B cell (primary cell): ENCODE measurements at regions not wholly inside any gene's neighbourhood (a gene's known extent, or its start where the extent isn't known, plus 50 kb on each side); places are given as distances from the start of the nearest gene placed in this dataset.

Experiments used
- ATAC-seq: fragments of 200-7000 bp; cut with Tn5 transposase; one replicate; pipeline ENCODE4 v1.10.0; 2021; ENCODE audit warnings: low read depth, mild to moderate bottlenecking, moderate number of reproducible peaks, moderate library complexity
- CTCF ChIA-PET: fragments of 350-600 bp; sonication (Branson Sonifier 250); formaldehyde crosslinking; loops from one replicate; lab custom pipeline; 2021; ENCODE audit warnings: antibody characterized with exemption, inconsistent platforms; lab: Charles Lee
- POLR2A ChIA-PET: fragments of 350-600 bp; sonication (Branson Sonifier 250); formaldehyde crosslinking; loops from one replicate; lab custom pipeline; 2021; ENCODE audit warnings: antibody characterized with exemption; lab: Charles Lee
- DNase-seq: peaks from one replicate; pipeline ENCODE4 v3.0.0; 2013
- H2AFZ ChIP-seq: 2 replicates; pipeline ENCODE4 v1.6.1; 2012; ENCODE audit warnings: mild to moderate bottlenecking, low read depth, low read length; ENCODE audit not compliant: insufficient read depth, poor library complexity, severe bottlenecking
- H3K27ac ChIP-seq, 2 donors: 1 replicate in 1 of 2; 2 replicates in 1 of 2; pipeline ENCODE4 v1.5.1; 2012 to 2013; ENCODE audit warnings: low read length in 2 of 2, mild to moderate bottlenecking in 2 of 2, moderate library complexity in 1 of 2
- H3K27me3 ChIP-seq, 4 experiments: fragments of 200-600 bp in 1 of 4; sonication (generic) in 1 of 4; replicated peaks in 1 of 4; 1 replicate in 2 of 4; 2 replicates in 2 of 4; pipeline versions ENCODE4 v1.6.1 to v1.7.0; 2013 to 2016; ENCODE audit warnings: low read length in 3 of 4, mild to moderate bottlenecking in 2 of 4, mixed read lengths in 1 of 4, moderate library complexity in 1 of 4; ENCODE audit not compliant: insufficient read depth in 4 of 4, control insufficient read depth in 3 of 4; ENCODE audit errors: control extremely low read depth in 1 of 4
- H3K36me3 ChIP-seq, 2 experiments: replicated peaks in 1 of 2; 1 replicate in 1 of 2; 2 replicates in 1 of 2; pipeline versions ENCODE4 v1.6.1 to v1.7.1; 2013; ENCODE audit warnings: low read length in 1 of 2; ENCODE audit not compliant: insufficient read depth in 2 of 2, control insufficient read depth in 1 of 2; ENCODE audit errors: control extremely low read depth in 1 of 2, extremely low read depth in 1 of 2
- H3K4me1 ChIP-seq, 2 donors: fragments of 200-600 bp in 1 of 2; sonication (generic) in 1 of 2; 1 replicate in 1 of 2; 2 replicates in 1 of 2; pipeline versions ENCODE4 v1.5.1 to v1.6.1; 2013 to 2017; ENCODE audit warnings: low read length in 2 of 2; ENCODE audit not compliant: control insufficient read depth in 2 of 2, insufficient read depth in 2 of 2
- H3K4me2 ChIP-seq: replicated peaks from 2 replicates; pipeline ENCODE3; 2012; ENCODE audit warnings: mild to moderate bottlenecking, low read depth, low read length; ENCODE audit not compliant: poor library complexity, severe bottlenecking
- H3K4me3 ChIP-seq, 5 experiments: fragments of 200-600 bp in 1 of 5; sonication (generic) in 1 of 5; 1 replicate in 3 of 5; 2 replicates in 2 of 5; pipeline versions ENCODE4 v1.5.1 to v1.7.0; 2011 to 2016; ENCODE audit warnings: low read length in 4 of 5, mild to moderate bottlenecking in 4 of 5, low read depth in 2 of 5, control low read depth in 1 of 5, moderate library complexity in 1 of 5; ENCODE audit not compliant: insufficient read depth in 1 of 5; ENCODE audit errors: control extremely low read depth in 1 of 5, extremely low read depth in 1 of 5
- H3K79me2 ChIP-seq: fragments of 200-600 bp; sonication (generic); one replicate; pipeline ENCODE4 v1.6.0; 2016; ENCODE audit warnings: low read length; ENCODE audit not compliant: control insufficient read depth, insufficient read depth
- H3K9ac ChIP-seq: fragments of 200-600 bp; sonication (generic); 2 replicates; pipeline ENCODE4 v1.6.1; 2017; ENCODE audit warnings: mild to moderate bottlenecking, low read length, moderate library complexity
- H3K9me3 ChIP-seq, 3 donors: one replicate each; pipeline versions ENCODE4 v1.6.1 to v1.7.1; 2013; ENCODE audit warnings: low read length in 2 of 3; ENCODE audit not compliant: control insufficient read depth in 2 of 3, insufficient read depth in 1 of 3; ENCODE audit errors: control extremely low read depth in 1 of 3
- H4K20me1 ChIP-seq: 2 replicates; pipeline ENCODE4 v1.6.0; 2012; ENCODE audit warnings: mild to moderate bottlenecking, low read length; ENCODE audit not compliant: insufficient read depth, control insufficient read depth, poor library complexity, severe bottlenecking
- H3K27ac Mint-ChIP-seq: one replicate; pipeline ENCODE4 v1.8.0; 2021; ENCODE audit warnings: mixed read lengths
- H3K27me3 Mint-ChIP-seq: one replicate; pipeline ENCODE4 v1.8.0; 2021; ENCODE audit warnings: mixed read lengths
- H3K4me1 Mint-ChIP-seq: one replicate; pipeline ENCODE4 v1.8.0; 2021; ENCODE audit warnings: mixed read lengths
- H3K4me3 Mint-ChIP-seq: one replicate; pipeline ENCODE4 v1.8.0; 2021; ENCODE audit warnings: mixed read lengths
- H3K9me3 Mint-ChIP-seq: one replicate; pipeline ENCODE4 v1.8.0; 2022; ENCODE audit warnings: mixed read lengths; ENCODE audit not compliant: insufficient read depth
- CTCF ChIP-seq: fragments of 200-600 bp; IDR thresholded peaks from one replicate; pipeline ENCODE4 v1.8.0; 2022; ENCODE audit warnings: antibody characterized with exemption, mild to moderate bottlenecking
- EZH2 ChIP-seq: IDR thresholded peaks from 2 replicates; pipeline ENCODE4 v1.6.1; 2012; ENCODE audit warnings: borderline replicate concordance, low read depth, mild to moderate bottlenecking, moderate library complexity, low read length; ENCODE audit not compliant: insufficient read depth, poor library complexity, severe bottlenecking
- WGBS: methylation state at CpG from one replicate; pipeline ENCODE4 v1.1.5; 2013; ENCODE audit warnings: missing lambda C conversion rate; ENCODE audit not compliant: insufficient coverage; 5-methylcytosine and 5-hydroxymethylcytosine counted together
- intact Hi-C: fragments of 100-400 bp; cut with micrococcal nuclease; formaldehyde crosslinking; loops from one replicate; pipeline ENCODE4 v1.10.0; 2022

DNA sequence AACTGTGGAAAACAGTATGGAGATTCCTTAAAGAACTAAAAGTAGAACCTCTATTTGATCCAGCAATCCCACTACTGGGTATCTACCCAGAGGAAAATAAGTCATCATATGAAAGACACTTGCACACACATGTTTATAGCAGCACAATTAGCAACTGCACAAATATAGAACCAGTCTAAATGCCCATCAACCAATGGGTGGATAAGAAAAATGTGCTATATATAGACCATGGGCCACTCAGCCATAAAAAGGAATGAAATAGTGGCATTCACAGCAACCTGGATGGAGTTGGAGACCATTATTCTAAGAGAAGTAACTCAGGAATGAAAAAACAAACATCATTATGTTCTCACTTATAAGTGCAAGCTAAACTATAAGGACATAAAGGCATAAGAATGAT, 105.0 kb upstream of the PGBD5 start:
- no peak overlapping the region for H3K4me3 Mint-ChIP-seq
- Histone ChIP-seq H3K27ac (no peak overlapping the region), H4K20me1 (no peaks in the 10 kb centered on the region), H3K36me3 (no peaks in the 10 kb centered on the region), H3K27me3 (peaks cover 0 to 4% (median 0%) of the 10 kb centered on the region in 4 experiments), H2AFZ (no peak overlapping the region), H3K9me3 (peaks cover 0 to 14% (median 2%) of the 10 kb centered on the region in 3 donors), H3K4me2 (no peak overlapping the region), H3K79me2 (no peaks in the 10 kb centered on the region), H3K4me1 (no peaks in the 10 kb centered on the region), H3K4me3 (no peak overlapping the region), H3K9ac (no peak overlapping the region)
- TF ChIP-seq EZH2: no peak
- TF ChIP-seq CTCF: no peak
- no peak for DNase-seq
- H3K9me3 Mint-ChIP-seq: peaks cover 13% of the 10 kb centered on the region
- no peaks in the 10 kb centered on the region for H3K4me1 Mint-ChIP-seq
- H3K27me3 Mint-ChIP-seq: peaks cover 35% of the 10 kb centered on the region
- CTCF ChIA-PET: no interaction called here
- intact Hi-C loops: no loop called here
- POLR2A ChIA-PET: no interaction called here
- H3K27ac Mint-ChIP-seq: no peak overlapping the region
- ATAC-seq: no peak

GRCh38 chr1:230519246-230519645, 93.1 kb upstream of the PGBD5 start:
- intact Hi-C loops: no loop called here
- ATAC-seq (no peak), DNase-seq (no peak)
- Mint-ChIP-seq H3K27ac (no peak overlapping the region), H3K9me3 (peaks cover 2% of the 10 kb centered on the region), H3K27me3 (peaks cover 24% of the 10 kb centered on the region), H3K4me3 (no peak overlapping the region), H3K4me1 (no peaks in the 10 kb centered on the region)
- Histone ChIP-seq H4K20me1 (no peaks in the 10 kb centered on the region), H3K4me3 (no peak overlapping the region), H3K27ac (no peak overlapping the region), H3K27me3 (no peaks in the 10 kb centered on the region), H3K4me1 (no peaks in the 10 kb centered on the region), H2AFZ (no peak overlapping the region), H3K9me3 (no peaks in the 10 kb centered on the region), H3K36me3 (no peaks in the 10 kb centered on the region), H3K4me2 (no peak overlapping the region), H3K9ac (no peak overlapping the region), H3K79me2 (no peaks in the 10 kb centered on the region)
- POLR2A ChIA-PET: no interaction called here
- WGBS: no CpG with 5 or more reads among the region's 2 CpGs
- CTCF ChIA-PET: no interaction called here
- TF ChIP-seq CTCF (no peak), EZH2 (no peak)
